CD4-positive, alpha-beta T cell treated with Interleukin-4 for 4 hours (primary cell): ENCODE measurements at regions not wholly inside any gene's neighbourhood (a gene's known extent, or its start where the extent isn't known, plus 50 kb on each side); places are given as distances from the start of the nearest gene placed in this dataset.
"Not testable (repeated sequence)": the region's sequence is repeated elsewhere in the genome, so short reads cannot be mapped to it uniquely, and the experiment has no call there.

Source experiments
- DNase-seq: peaks from one replicate; pipeline ENCODE4 v3.0.0-alpha.2; 2020

DNA sequence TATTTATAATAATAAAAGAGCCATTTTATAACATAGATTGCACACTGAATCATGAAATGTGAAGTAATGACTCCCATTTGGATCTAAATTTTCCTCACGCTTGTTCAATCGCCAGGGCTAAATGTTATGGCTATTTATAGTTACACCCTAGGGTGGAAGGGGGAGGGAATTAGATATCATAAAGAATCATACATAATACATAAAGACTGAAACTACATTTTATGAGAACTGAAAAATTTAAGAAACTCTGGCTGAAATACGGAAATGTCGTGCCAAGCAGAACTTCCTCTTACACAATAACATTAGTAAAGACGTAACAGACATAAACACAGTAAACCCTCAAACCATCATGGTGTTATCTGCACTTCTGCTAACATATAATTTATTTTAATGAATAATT, 327.5 kb upstream of the PHF14 start:
- no peak for DNase-seq

DNA sequence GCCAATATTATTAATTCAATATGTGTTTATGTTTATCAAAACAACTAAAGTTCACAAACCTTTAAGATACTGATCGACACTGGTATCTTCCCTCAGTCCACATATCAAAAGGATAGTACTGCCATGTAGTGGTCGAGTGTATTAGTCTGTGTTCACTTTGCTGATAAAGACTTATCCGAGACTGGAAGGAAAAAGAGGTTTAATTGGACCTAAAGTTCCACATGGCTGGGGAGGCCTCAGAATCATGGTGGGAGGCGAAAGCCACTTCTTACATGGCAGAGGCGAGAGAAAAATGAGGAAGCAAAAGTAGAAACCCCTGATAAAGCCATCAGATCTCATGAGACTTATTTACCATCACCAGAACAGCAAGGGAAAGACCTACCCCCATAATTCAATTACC, 325.4 kb upstream of the PHF14 start:
- no peak for DNase-seq

DNA sequence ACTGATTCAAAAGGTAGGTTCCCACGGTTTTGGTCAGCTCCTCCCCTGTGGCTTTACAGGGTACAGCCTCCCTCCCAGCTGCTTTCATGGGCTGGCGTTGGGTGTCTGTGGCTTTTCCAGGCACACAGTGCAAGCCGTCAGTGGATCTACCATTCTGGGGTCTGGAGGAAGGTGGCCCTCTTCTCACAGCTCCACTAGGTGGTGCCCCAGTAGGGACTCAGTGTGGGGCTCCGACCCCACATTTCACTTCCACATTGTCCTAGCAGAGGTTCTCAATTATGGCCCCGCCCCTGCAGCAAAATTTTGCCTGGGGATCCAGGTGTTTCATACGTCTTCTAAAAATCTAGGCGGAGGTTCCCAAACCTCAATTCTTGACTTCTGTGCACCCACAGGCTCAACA, 324.6 kb upstream of the PHF14 start:
- DNase-seq = not testable (repeated sequence)

DNA sequence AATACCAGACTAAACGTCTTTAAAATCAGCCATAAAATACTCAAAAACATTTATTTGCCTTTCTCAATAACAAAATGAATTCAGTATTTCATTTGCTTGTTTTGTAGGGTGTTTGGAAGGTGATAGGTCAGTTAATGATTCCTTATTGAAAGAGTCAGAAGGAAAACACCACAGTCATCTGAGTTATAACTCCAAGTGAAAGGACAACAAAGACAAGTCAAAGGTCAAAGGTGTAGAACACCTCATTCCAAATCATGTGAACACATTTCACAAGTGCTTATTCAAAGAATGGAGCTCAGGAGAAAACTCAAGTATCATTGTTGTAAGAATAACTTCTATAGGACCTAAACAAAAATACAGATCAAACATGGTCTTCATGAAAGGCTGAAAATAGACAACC, 318.6 kb upstream of the PHF14 start:
- no peak for DNase-seq

DNA sequence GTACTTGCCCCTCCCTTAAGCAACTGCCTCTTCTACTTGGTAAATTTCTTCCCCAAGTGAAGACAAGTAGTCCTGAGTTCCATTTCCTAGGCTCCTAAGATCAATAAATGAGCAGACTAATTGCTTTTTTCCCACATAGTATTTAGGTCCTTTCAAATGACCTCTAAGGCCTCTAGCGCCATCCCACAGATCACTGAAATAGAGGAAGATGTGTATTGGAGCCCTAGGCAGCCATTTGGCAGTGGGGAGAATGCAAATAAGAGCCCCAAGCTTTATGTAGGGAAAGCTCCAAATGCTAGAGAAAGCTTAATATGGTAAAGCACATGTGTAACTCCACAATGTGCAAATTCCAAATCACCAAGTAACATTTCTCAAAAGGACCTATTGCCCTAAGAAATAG, 316.5 kb upstream of the PHF14 start:
- DNase-seq = no peak

DNA sequence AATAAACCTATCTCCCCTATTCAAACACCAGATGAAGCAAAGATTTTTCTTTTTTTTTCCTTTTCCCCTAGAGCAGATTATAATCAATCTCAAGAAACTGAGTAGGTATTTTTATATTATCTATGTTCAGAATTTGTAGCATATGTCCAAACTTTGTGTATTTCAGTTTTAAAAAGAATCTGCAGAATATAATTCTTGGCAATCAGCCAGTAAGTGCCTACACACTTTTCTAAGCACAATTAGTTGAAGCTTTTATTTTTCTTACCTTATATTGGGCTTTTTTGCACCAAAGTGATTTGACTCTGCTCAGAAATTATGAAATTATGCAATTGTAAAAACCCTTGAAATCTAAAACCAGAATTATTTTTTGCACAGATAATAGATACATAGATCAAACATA, 315.8 kb upstream of the PHF14 start:
- no peak for DNase-seq

DNA sequence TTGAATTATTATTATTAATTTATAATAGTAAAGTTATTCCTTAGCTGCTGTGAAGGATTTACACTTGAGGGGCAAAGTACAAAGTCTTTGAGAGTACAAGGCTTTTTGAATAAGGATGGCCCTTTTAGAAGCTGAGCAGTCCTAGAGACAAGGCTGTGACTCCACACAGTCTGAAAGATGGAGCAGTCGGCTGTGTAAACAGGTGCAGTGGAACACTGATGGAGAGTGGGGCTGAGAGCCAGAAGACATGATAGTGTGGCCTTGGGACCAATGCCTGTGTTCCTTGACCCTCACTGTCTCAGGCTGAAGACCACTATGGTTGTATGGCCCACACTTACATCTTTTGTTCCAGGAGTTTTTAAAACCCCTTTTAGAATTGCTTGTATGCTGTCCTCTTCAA, 311.2 kb upstream of the PHF14 start:
- DNase-seq = no peak

DNA sequence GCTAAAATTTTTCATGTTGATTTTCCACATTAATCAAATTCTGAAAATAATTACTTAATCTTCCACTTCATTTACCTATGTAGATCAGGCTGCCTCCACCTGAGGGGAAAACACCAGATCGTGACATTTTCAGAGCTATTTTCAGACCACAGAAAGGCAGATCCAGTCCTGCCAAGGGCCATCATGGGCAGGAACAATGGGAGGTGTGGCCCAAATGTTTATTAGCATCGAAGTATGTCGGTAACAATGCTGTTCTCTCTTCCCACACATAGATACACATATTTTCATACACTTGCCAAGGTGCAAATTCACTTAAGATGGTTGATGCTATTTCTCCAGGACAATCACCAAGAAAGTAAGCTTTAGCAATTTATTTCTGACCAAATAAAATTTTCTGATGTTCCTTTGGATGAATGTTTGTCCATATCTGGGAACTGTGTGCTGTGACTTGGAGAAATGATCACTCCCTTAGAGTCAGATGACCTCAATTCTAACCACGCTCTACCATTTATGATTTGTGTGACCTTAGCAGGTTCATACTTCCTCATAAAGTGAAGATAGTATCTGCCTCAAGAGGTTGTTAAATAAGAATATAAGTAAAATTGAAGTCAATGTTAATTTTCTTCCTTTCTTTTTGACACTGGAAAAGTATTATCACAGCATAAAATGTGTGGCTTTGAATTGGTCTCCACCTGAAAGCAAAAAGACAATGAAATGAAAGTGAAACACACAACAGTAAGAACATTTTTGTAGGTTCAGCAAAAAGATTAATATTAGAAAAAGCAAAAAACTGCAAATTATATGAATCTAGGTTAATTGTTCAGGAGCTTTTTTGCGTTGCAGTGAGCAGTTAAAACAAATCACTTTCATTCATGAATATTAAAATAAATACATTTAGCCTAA, 310.4 kb upstream of the PHF14 start:
- no peak for DNase-seq

DNA sequence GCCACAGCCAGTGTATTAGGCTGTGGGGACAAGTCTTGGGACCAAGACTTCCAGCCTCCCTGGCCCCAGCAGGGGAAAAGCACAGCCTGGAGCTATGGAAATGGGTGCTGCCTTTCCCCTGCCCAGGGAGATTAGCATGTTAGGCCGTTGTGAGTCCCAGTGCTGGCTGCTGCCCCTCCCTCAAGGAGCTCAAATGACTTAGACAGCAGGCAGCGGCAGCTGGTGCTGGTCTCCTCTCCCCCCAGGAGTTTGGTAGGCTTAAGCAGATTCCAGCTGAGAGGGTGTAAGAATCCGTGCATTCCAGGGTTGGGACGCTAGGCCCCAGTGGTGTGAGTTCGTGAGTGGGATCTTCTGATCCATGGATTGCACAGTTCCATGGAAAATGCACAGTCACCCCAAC, 301.5 kb upstream of the PHF14 start:
- DNase-seq = no peak

DNA sequence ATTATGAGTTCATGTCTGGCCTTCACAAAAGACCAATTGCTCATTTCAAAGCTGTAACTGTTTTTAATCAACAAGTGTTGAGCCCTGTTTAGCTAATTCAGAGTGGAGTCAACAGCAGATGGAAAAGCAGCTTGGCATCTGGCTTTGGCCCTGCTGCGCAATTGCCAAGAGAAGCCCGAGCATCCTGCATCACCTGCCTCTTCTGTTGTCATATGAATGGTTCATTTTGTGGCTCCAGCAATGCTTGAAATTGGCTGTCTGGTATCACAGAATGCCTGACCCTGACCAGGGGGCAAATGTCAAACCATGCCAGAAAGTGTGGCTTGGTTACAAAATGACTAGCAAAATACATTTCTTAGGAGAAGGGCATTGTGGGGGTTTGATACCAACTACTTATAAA, 296.5 kb upstream of the PHF14 start:
- no peak for DNase-seq

DNA sequence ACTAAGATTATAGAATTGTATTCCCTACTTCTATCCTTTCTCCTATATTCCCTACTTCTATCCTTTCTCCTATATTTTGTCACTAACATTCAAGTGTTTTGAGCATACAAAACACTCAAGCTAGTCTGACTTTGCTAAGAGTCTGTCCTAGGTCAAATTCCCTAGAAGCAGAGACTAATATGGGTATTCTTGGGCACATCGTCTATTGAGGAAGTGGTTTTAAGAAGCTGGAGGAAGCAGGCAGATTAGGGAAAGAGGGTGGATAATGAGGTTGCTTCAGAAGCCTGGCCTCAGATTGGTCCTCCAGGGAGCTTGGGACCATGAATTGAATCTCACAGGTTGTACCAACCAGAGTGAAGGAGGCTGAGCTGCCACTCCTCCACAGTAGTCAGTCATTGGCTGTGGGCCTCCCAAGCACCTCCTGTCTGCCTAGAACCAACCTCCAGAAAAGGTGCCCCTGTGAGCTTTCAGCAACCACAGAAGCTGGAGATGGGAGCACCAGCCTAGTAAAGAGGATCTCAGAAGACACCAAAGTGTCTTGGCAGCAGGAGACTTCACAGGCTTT, 295.9 kb upstream of the PHF14 start:
- no peak for DNase-seq

DNA sequence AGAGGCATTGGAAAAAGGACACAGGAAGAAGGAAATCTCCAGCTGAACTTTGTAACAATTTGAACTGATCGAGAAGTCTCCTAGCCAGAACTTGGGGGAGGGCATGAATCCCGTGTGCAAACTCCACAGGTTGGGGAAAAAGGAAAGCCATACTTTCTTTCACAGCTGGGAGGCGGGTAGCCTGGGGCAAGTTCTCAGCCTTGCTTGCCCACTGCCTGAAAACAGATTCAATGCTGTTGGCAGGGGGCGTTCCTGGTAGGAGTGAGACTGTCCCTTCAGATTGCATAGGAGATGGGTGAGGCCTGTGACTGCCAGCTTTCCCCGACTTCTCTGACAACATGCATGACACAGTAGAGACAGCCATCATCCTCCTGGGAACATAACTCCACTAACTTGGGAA, 289.1 kb upstream of the PHF14 start:
- no peak for DNase-seq

DNA sequence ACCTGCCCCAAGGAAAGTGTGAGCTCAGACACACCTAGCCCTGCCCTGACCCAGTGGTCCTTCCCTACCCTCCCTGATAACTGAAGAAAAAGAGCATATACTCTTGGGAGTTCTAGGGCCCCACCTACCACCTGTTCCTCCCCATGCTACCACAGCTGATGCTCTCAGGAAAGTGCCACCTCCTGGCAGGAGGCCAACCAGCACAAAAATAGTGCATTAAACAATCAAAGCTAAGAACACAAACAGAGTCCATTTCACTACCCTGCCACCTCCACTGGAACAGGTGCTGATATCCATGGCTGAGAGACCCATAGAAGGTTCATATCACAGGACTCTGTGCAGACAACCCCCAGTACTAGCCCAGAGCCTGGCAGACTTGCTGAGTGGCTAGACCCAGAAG, 288.6 kb upstream of the PHF14 start:
- DNase-seq = no peak

DNA sequence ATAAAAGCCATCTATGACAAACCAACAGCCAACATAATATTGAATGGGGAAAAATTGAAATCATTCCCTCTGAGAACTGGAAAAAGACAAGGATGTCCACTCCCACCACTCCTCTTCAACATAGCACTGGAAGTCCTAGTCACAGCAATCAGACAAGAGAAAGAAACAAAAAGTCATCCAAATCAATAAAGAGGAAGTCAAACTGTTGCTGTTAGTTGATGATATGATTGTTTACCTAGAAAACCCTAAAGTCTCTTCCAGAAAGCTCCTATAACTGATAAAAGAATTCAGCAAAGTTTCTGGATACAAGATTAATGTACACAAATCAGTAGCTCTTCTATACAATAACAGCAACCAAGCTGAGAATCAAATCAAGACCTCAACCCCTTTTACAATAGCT, 285.1 kb upstream of the PHF14 start:
- DNase-seq = no peak

DNA sequence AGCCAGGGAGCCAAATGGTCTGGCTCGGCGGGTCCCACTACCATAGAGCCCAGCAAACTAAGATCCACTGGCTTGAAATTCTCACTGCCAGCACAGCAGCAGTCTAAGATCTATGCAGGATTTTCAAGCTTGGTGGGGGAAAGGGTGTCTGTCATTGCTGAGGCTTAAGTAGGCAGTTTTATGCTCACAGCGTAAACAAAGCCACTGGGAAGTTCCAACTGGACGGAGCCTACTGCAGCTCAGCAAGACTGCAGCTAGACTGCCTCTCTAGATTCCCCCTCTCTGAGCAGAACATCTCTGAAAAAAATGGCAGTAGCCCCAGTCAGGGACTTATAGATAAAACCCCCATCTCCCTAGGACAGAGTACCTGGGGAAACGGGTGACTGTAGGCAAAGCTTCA, 277.6 kb upstream of the PHF14 start:
- no peak for DNase-seq

DNA sequence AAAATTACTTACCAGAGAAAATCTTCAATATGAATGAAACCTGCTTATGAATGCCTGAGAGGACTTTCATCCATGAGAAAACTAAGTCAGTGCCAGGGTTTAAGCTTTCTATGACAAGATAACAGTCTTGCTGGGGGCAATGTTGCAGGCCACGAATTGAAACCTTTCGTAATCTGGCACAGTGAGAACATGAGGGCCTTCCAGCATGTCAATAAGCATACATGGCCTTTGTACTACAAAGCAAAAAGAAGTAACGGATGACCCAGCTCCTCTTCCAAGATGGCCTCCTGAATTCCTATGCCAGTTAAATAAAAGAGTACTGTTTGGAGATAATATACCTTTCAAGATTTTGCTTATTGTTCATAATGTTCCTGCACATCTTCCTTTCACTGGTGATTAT, 270.6 kb upstream of the PHF14 start:
- DNase-seq = no peak

DNA sequence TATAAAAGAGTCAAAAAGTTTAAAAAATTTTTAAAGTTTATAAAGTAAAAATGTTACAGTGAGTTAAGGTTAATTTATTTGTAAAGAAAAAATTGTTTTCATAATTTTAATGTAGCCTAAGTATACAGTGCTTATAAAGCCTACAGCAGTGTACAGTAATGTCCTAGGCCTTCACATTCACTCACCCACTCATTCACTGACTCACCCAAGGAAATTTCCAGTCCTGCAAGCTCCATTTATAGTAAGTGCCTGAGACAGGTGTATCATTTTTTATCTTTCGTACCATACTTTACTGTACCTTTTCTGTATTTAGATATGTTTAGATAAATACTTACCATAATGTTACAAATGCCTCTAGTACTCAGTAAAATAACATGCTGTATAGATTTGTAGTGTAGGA, 269.7 kb upstream of the PHF14 start:
- DNase-seq = no peak

DNA sequence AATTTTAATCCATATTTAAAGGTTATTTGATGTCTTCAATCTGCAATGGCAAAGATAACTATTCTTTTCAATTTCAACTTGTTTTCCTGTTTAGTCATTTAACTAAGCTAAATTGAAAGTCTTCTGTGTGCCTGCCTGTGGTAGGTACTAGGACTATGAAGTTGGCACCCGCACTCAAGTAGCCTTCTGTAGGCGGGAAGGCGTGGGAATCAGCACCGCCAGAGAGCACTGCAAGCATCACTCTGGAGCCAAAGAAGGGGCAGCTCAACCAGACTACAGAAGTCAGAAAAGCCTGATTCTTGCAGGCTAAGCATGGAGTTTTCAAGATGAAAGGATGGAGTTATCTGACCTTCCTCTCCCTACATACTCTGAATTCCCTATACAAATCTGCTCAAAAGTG, 269.0 kb upstream of the PHF14 start:
- no peak for DNase-seq

DNA sequence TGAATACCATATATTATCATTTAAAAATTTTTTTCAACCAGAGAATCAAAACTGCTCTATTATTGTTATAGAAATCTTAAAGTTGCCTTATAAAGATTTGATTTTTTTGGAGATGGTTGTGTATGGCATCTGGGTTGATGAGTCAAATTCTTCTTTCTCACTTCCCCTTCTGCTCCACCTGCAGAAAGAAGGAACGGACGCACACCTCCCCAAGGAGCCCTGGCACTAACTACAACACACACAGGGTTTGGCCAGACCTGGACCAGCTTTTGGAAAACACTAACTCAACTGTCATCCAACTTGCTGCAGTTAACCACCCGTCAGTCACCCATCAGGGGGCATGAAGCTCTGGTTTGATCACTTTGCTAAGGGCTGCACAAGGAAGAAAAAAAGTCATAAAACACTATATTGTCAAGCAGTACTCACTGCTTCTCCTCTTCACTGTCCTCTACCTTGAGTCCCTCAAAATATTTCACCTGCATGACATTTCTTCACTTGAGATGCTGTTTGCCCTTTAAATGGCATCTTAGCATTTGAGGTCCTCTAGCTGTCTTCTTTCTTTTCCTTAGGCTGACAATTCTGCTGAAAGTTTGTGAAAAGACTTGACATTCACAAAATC, 266.7 kb upstream of the PHF14 start:
- no peak for DNase-seq

DNA sequence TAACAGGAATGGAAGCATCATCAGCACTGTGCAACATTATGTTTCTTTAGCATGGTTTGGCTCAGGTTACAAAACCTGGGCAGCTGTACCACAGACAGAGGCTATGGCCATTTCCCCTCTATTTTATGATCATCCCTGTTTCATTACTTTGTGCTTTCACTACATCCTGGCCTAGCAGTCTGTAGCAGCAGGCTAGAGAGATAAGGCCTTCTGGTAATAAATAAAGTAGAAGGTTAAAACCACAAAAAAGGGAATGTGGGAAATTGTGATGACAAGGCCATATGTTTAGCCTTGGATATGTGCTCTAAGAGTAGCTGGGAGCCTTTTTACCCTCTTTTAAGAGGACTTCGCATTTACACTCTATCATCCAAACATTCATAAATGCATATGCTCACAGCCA, 266.2 kb upstream of the PHF14 start:
- DNase-seq = no peak

DNA sequence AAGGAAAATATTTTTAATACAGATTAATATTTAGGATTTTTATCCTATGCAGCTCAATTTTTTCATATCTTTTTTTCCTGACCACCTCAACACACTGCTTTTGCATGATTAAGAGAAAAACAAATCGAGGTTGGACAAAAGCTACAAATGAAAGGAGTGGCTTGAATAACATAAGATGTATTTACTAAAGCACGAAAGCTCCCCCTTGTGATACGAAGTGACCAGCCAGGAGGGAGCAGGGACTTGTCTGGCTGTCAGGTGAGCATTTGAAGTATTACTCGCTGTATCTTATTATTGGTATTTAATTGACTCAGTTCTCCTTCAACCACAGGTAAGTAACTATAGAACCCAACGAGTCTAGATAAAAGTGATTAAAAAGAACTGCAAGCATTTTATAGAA, 265.2 kb upstream of the PHF14 start:
- no peak for DNase-seq

DNA sequence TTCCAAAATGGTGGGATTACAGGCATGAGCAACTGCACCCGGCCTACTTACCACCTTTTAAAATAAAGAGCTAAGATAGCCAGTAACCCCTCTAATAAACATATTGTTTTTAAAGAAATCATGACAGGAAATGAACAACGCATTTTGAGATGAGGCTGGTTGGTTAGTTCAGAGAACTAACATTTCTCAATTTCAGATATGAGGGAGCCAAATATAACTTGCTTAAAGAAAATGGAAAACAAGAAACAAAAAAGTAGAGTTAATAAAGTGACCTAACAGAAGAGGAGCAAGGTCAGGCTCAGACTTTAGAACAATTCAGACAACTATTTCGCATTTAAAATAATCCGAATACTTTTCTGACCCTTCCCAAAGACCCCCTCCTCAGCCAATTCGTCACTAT, 254.9 kb upstream of the PHF14 start:
- no peak for DNase-seq

DNA sequence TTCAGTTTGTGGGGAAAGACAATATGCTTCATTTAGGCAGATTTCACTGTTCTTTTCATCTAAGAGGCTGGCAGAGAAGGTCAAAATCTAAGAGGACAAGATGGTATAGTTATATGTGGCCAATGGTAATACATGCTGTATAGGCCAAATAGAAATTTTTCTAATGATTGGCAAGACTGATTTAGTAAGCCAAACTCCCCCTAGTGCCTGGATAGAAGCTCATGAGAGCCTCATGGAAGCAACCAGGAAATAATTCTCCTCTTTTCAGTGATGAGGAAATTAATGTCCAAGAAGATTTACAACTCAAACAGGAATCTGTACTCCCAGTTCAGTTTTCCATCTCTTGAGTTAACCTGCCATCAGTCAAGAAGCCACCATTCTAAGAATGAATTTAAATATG, 253.6 kb upstream of the PHF14 start:
- no peak for DNase-seq

DNA sequence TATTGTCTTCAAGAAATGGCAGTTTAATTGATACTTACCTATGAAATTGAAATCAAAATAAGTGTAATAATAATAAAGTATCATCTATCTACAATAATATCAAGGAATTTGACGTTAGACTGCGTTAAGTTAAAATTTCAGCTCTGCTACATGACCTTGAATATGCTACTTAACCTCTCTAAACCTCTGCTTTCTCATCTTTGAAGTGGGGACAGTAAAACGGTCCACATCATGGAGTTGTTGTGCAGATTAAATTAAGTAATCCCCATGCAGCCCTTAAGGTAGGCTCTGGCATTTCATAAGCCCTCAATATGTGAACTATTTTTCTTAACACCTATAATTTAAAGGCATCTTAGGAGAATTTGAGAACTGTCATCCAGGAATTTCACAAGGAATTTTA, 252.4 kb upstream of the PHF14 start:
- DNase-seq = no peak

DNA sequence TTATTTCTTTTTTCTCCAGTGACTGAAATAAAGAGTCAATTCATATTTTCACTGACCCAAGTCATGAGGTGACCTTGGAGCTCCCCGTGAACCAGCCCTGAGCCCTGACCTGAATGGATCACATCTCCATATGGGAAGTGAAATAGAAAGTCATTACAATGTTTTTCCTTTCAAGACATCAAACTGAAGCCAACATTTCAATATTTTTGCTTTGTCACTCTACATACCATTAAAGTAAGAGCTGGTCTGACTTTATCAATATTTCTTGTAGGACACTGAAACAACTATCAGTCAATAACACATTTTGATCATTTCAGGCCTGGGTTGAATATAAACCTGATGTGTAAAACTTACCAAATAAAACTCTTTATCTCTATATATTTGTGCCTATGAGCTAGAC, 249.8 kb upstream of the PHF14 start:
- no peak for DNase-seq
